HepG2 (cell line): ENCODE measurements at regions not wholly inside any gene's neighbourhood (a gene's known extent, or its start where the extent isn't known, plus 50 kb on each side); places are given as distances from the start of the nearest gene placed in this dataset.

ENCODE experiments used
- ATAC-seq: fragments of 200-7000 bp; cut with Tn5 transposase; 3 replicates; pipeline ENCODE4 v1.9.1; 2020; ENCODE audit warnings: mild to moderate bottlenecking, moderate library complexity
- BruUV-seq: library from RNA; stranded (reverse); fragments of 400-500 nt; replicated peaks from 2 replicates; lab custom pipeline; 2021; lab: Mats Ljungman, UMichigan
- CTCF ChIA-PET: fragments of 300-600 bp; formaldehyde crosslinking; extraction: SDS; loops from one replicate; lab custom pipeline; 2021; ENCODE audit warnings: low total read pairs, inconsistent platforms, low intra/inter-chr PET ratio; lab: Yijun Ruan, JAX
- POLR2A ChIA-PET: fragments of 350-600 bp; sonication (Branson Sonifier 250); formaldehyde crosslinking; loops from one replicate; lab custom pipeline; 2020; ENCODE audit warnings: antibody characterized with exemption, inconsistent platforms; lab: Yijun Ruan, JAX
- DNase-seq: peaks from one replicate; pipeline ENCODE4 v3.0.0-alpha.2; 2015; ENCODE audit warnings: low spot score
- FAIRE-seq: peaks from 3 replicates; lab custom pipeline; 2011; peaks lifted over from hg19 to GRCh38; lab: Jason Lieb, UNC
- H2AFZ ChIP-seq: one replicate; pipeline ENCODE4 v1.6.1; 2011; ENCODE audit warnings: low read length, inconsistent platforms
- H3K27ac ChIP-seq: fragments of 300-600 bp; 3 replicates; pipeline ENCODE4 v1.8.0; 2011; ENCODE audit warnings: mixed run types, mild to moderate bottlenecking, mixed read lengths, low read length, inconsistent platforms; ENCODE audit not compliant: insufficient read depth; ENCODE audit errors: extremely low read length
- H3K27me3 ChIP-seq, 2 experiments: fragments of 200-600 bp in 1 of 2; 2 replicates in 1 of 2; 3 replicates in 1 of 2; pipeline versions ENCODE4 v1.6.0 to v1.8.0; 2011; ENCODE audit warnings: low read length in 2 of 2, mild to moderate bottlenecking in 2 of 2, moderate library complexity in 2 of 2, inconsistent platforms in 1 of 2; ENCODE audit not compliant: insufficient read depth in 2 of 2, control insufficient read depth in 1 of 2
- H3K36me3 ChIP-seq, 2 experiments: fragments of 200-600 bp in 1 of 2; replicated peaks in 1 of 2; 2 replicates in 1 of 2; 3 replicates in 1 of 2; pipeline versions ENCODE4 v1.5.1 to v1.8.0; 2011; ENCODE audit warnings: low read length in 2 of 2, inconsistent platforms in 1 of 2; ENCODE audit not compliant: insufficient read depth in 2 of 2, control insufficient read depth in 1 of 2
- H3K4me1 ChIP-seq: 2 replicates; pipeline ENCODE4 v1.5.1; 2012; ENCODE audit warnings: low read length, inconsistent platforms; ENCODE audit not compliant: insufficient read depth
- H3K4me2 ChIP-seq: 2 replicates; pipeline ENCODE4 v1.6.0; 2011; ENCODE audit warnings: low read depth, low read length, inconsistent platforms
- H3K4me3 ChIP-seq, 3 experiments: fragments of 200-600 bp in 1 of 3; sonication (generic), shearing (Covaris generic) in 1 of 3; replicated peaks in 1 of 3; 2 replicates each; pipeline ENCODE4 v1.5.1; 2011 to 2016; ENCODE audit warnings: low read length in 3 of 3, inconsistent platforms in 2 of 3, low read depth in 2 of 3, mild to moderate bottlenecking in 2 of 3, control low read depth in 1 of 3, mixed read lengths in 1 of 3; ENCODE audit not compliant: insufficient read depth in 1 of 3
- H3K79me2 ChIP-seq: one replicate; pipeline ENCODE4 v1.6.1; 2011; ENCODE audit warnings: low read length, inconsistent platforms; ENCODE audit not compliant: insufficient read depth
- H3K9ac ChIP-seq: 2 replicates; pipeline ENCODE4 v1.6.0; 2011; ENCODE audit warnings: mild to moderate bottlenecking, low read depth, low read length, inconsistent platforms; ENCODE audit not compliant: insufficient read depth
- H3K9me3 ChIP-seq: 2 replicates; pipeline ENCODE4 v1.5.1; 2012; ENCODE audit warnings: mild to moderate bottlenecking, low read length
- H4K20me1 ChIP-seq: 2 replicates; pipeline ENCODE4 v1.6.0; 2011; ENCODE audit warnings: inconsistent platforms, mild to moderate bottlenecking, low read length, moderate library complexity; ENCODE audit not compliant: insufficient read depth
- HES4 ChIP-seq: sonication (generic); formaldehyde crosslinking; IDR thresholded peaks from 2 replicates; pipeline ENCODE4 v1.9.0; 2021; ENCODE audit warnings: mild to moderate bottlenecking, missing genetic modification reagents, borderline replicate concordance
- XBP1 ChIP-seq: sonication (generic); formaldehyde crosslinking; IDR thresholded peaks from 2 replicates; pipeline ENCODE4 v1.5.0; 2020; ENCODE audit warnings: missing genetic modification reagents
- WGBS: methylation state at CpG from one replicate; pipeline ENCODE4 v1.1.6; 2017; ENCODE audit warnings: low lambda C conversion rate; 5-methylcytosine and 5-hydroxymethylcytosine counted together
- in situ Hi-C: cut with HindIII; loops from 2 replicates; pipeline ENCODE4 v1.10.0; 2017; ENCODE audit warnings: low pct_unique_long_range_greater_than_20kb; ENCODE audit not compliant: extremely low pct_ligation_motif_present
- intact Hi-C: fragments of 100-400 bp; cut with micrococcal nuclease; formaldehyde crosslinking; loops from one replicate; pipeline ENCODE4 v1.10.0; 2022; ENCODE audit not compliant: unreplicated experiment
- TF ChIP-seq, protein P1 (sequence below): sonication (generic); formaldehyde crosslinking; IDR thresholded peaks from 2 replicates; pipeline ENCODE4 v1.5.1; 2020; ENCODE audit warnings: mild to moderate bottlenecking, missing genetic modification reagents, moderate library complexity
- TF ChIP-seq, protein P2 (sequence below): sonication (generic); formaldehyde crosslinking; IDR thresholded peaks from 2 replicates; pipeline ENCODE4 v1.4.0; 2020; ENCODE audit warnings: mild to moderate bottlenecking, missing genetic modification reagents

- Histone ChIP-seq H2AFZ (no peak overlapping the region), H3K27ac (no peak overlapping the region), H3K9me3 (no peaks in the 10 kb centered on the region), H3K36me3 (no peaks in the 10 kb centered on the region), H3K79me2 (no peaks in the 10 kb centered on the region), H3K4me1 (no peaks in the 10 kb centered on the region), H4K20me1 (no peaks in the 10 kb centered on the region), H3K9ac (no peak overlapping the region), H3K4me2 (no peak overlapping the region), H3K27me3 (no peaks in the 10 kb centered on the region), H3K4me3 (no peak overlapping the region)
- ATAC-seq, result no peak
- in situ Hi-C loops, result no loop called here
- ChIA-PET CTCF (no interaction called here), POLR2A (no interaction called here)
- no peak for TF ChIP-seq XBP1 (CRISPR knock-in tag)
- no peak for TF ChIP-seq HES4 (CRISPR knock-in tag)
- TF ChIP-seq, protein P1, sequence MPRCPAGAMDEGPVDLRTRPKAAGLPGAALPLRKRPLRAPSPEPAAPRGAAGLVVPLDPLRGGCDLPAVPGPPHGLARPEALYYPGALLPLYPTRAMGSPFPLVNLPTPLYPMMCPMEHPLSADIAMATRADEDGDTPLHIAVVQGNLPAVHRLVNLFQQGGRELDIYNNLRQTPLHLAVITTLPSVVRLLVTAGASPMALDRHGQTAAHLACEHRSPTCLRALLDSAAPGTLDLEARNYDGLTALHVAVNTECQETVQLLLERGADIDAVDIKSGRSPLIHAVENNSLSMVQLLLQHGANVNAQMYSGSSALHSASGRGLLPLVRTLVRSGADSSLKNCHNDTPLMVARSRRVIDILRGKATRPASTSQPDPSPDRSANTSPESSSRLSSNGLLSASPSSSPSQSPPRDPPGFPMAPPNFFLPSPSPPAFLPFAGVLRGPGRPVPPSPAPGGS (CRISPR knock-in tag), result no peak
- FAIRE-seq, result no peak
- 3% methylated on average over 5 of the region's 5 CpGs for WGBS
- no TSS peak for BruUV-seq
- intact Hi-C loops, result no loop called here
- no peak for DNase-seq
These were observed 147.9 kb upstream of the E2F7 start for GRCh38 chr12:77213319-77213718.

DNA sequence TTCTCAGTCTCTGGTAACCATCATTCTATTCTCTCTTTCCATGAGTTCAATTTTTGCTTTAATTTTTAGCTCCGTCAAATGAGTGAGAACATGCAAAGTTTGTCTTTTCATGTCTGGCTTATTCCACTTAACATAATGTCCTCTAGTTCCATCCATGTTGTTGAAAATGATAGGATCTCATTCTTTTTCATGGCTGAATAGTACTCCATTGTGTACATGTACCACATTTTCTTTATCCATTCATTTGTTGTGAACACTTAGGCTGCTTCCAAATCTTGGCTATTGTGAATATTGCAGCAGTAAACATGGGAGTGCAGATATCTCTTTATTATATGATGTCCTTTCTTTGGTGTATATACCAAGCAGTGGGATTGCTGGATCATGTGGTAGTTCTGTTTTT, 145.4 kb upstream of the E2F7 start:
- WGBS, result 89% methylated on average over 1 of the region's 1 CpG
- Histone ChIP-seq H3K9ac (no peak overlapping the region), H3K79me2 (no peaks in the 10 kb centered on the region), H3K4me2 (no peak overlapping the region), H3K4me3 (no peak overlapping the region), H3K27ac (no peak overlapping the region), H2AFZ (no peak overlapping the region), H3K4me1 (no peaks in the 10 kb centered on the region), H3K27me3 (no peaks in the 10 kb centered on the region), H3K9me3 (no peaks in the 10 kb centered on the region), H3K36me3 (no peaks in the 10 kb centered on the region), H4K20me1 (no peaks in the 10 kb centered on the region)
- intact Hi-C loops (no loop called here), in situ Hi-C loops (no loop called here)
- no peak for DNase-seq
- POLR2A ChIA-PET, result no interaction called here
- no TSS peak for BruUV-seq
- CTCF ChIA-PET, result no interaction called here
- no peak for FAIRE-seq
- no peak for ATAC-seq
- TF ChIP-seq, protein P2, sequence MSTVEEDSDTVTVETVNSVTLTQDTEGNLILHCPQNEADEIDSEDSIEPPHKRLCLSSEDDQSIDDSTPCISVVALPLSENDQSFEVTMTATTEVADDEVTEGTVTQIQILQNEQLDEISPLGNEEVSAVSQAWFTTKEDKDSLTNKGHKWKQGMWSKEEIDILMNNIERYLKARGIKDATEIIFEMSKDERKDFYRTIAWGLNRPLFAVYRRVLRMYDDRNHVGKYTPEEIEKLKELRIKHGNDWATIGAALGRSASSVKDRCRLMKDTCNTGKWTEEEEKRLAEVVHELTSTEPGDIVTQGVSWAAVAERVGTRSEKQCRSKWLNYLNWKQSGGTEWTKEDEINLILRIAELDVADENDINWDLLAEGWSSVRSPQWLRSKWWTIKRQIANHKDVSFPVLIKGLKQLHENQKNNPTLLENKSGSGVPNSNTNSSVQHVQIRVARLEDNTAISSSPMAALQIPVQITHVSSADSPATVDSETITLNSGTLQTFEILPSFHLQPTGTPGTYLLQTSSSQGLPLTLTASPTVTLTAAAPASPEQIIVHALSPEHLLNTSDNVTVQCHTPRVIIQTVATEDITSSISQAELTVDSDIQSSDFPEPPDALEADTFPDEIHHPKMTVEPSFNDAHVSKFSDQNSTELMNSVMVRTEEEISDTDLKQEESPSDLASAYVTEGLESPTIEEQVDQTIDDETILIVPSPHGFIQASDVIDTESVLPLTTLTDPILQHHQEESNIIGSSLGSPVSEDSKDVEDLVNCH, result no peak
